ENCODE measurements at regions not wholly inside any gene's neighbourhood (a gene's known extent, or its start where the extent isn't known, plus 50 kb on each side); places are given as distances from the start of the nearest gene placed in this dataset.

- TF ChIP-seq CTCF (IDR thresholded peaks at IDR 0.05; ENCODE audit: poor library complexity, severe bottlenecking): no peak
- TF ChIP-seq EP300 (conservative IDR thresholded peaks at IDR 0.05; ENCODE audit: poor library complexity, severe bottlenecking): no peak
Measured at GRCh38 chr20:52457826-52458225, 266.2 kb upstream of the ZFP64 start.
